ENCODE measurements at regions not wholly inside any gene's neighbourhood (a gene's known extent, or its start where the extent isn't known, plus 50 kb on each side); places are given as distances from the start of the nearest gene placed in this dataset.

DNA sequence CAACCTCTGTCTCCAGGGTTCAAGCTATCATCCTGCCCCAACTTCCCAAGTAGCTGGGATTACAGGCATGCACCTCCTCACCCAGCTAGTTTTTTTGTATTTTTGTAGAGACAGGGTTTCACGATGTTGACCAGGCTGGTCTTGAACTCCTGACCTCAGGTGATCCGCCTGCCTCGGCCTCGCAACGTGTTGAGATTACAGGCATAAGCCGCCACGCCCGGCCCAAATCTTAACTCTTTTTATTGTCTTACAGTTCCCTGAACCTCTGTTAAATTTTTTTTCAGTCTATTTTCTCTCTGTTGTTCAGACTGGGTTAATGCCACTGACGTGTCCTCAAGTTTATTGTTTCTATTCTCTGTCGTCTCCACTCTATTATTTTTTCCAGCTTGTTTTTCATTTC is 115.8 kb upstream of the UBE3A start:
- H3K9ac ChIP-seq (ENCODE audit: low read length) = no peak overlapping the region
- no peaks in the 10 kb centered on the region for H3K4me1 ChIP-seq (ENCODE audit: low read length)
- no peak overlapping the region for H3K4me2 ChIP-seq (ENCODE audit: low read length)
- no peak overlapping the region for H2AFZ ChIP-seq (ENCODE audit: low read depth, low read length)
- no peaks in the 10 kb centered on the region for H3K36me3 ChIP-seq (replicated peaks; ENCODE audit: low read depth, low read length)
- H3K27me3 ChIP-seq (ENCODE audit: low read depth, low read length) = no peaks in the 10 kb centered on the region
- no peaks in the 10 kb centered on the region for H3K79me2 ChIP-seq (ENCODE audit: low read length)
- H3K27ac ChIP-seq (ENCODE audit: low read length) = no peak overlapping the region
- H4K20me1 ChIP-seq (ENCODE audit: insufficient read depth, low read length) = no peaks in the 10 kb centered on the region
- H3K9me3 ChIP-seq (ENCODE audit: insufficient read depth, low read length) = no peaks in the 10 kb centered on the region
- no peak overlapping the region for H3K4me3 ChIP-seq (ENCODE audit: low read length)
- no peak for TF ChIP-seq CTCF (IDR thresholded peaks at IDR 0.05; ENCODE audit: low read depth, low read length)
- TF ChIP-seq EZH2phosphoT487 (IDR thresholded peaks at IDR 0.05; ENCODE audit: low read depth) = no peak

GRCh38 chr15:25548600-25548999 is 109.8 kb upstream of the UBE3A start:
- Histone ChIP-seq H3K4me2 (ENCODE audit: low read length) (no peak overlapping the region), H3K79me2 (ENCODE audit: low read length) (no peaks in the 10 kb centered on the region), H3K27me3 (ENCODE audit: low read depth, low read length) (no peaks in the 10 kb centered on the region), H3K4me3 (ENCODE audit: low read length) (no peak overlapping the region), H2AFZ (ENCODE audit: low read depth, low read length) (no peak overlapping the region), H3K27ac (ENCODE audit: low read length) (no peak overlapping the region), H3K4me1 (ENCODE audit: low read length) (no peaks in the 10 kb centered on the region), H3K9me3 (ENCODE audit: insufficient read depth, low read length) (no peaks in the 10 kb centered on the region), H3K9ac (ENCODE audit: low read length) (no peak overlapping the region), H3K36me3 (replicated peaks; ENCODE audit: low read depth, low read length) (no peaks in the 10 kb centered on the region), H4K20me1 (ENCODE audit: insufficient read depth, low read length) (no peaks in the 10 kb centered on the region)
- TF ChIP-seq CTCF (IDR thresholded peaks at IDR 0.05; ENCODE audit: low read depth, low read length) (no peak), EZH2phosphoT487 (IDR thresholded peaks at IDR 0.05; ENCODE audit: low read depth) (no peak)

DNA sequence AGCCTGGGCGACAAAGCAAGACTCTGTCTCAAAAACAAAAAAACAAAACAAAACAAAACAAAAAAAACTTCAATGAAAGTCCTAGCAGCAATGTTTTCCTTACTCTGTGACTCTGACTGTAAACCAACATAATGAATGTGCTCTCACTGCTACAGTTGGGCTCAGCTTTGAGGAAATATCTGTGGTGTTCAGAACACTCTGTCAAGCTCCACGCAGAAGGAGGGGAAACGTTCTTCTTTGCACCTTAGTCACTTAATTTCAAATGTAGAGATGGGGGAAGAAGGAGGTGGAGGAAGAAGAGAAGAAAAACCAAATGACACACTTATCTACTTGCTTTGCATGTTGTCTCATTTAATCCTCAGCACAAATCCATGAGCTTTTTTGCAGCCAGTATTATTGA is 107.1 kb upstream of the UBE3A start:
- H3K9me3 ChIP-seq (ENCODE audit: insufficient read depth, low read length) = no peaks in the 10 kb centered on the region
- H3K4me2 ChIP-seq (ENCODE audit: low read length) = no peak overlapping the region
- no peak overlapping the region for H2AFZ ChIP-seq (ENCODE audit: low read depth, low read length)
- TF ChIP-seq CTCF (IDR thresholded peaks at IDR 0.05; ENCODE audit: low read depth, low read length) (no peak), EZH2phosphoT487 (IDR thresholded peaks at IDR 0.05; ENCODE audit: low read depth) (no peak)
- no peak overlapping the region for H3K4me3 ChIP-seq (ENCODE audit: low read length)
- H3K36me3 ChIP-seq (replicated peaks; ENCODE audit: low read depth, low read length) = no peaks in the 10 kb centered on the region
- no peak overlapping the region for H3K27ac ChIP-seq (ENCODE audit: low read length)
- no peaks in the 10 kb centered on the region for H3K79me2 ChIP-seq (ENCODE audit: low read length)
- no peaks in the 10 kb centered on the region for H3K4me1 ChIP-seq (ENCODE audit: low read length)
- no peaks in the 10 kb centered on the region for H4K20me1 ChIP-seq (ENCODE audit: insufficient read depth, low read length)
- H3K9ac ChIP-seq (ENCODE audit: low read length) = no peak overlapping the region
- H3K27me3 ChIP-seq (ENCODE audit: low read depth, low read length) = no peaks in the 10 kb centered on the region

DNA sequence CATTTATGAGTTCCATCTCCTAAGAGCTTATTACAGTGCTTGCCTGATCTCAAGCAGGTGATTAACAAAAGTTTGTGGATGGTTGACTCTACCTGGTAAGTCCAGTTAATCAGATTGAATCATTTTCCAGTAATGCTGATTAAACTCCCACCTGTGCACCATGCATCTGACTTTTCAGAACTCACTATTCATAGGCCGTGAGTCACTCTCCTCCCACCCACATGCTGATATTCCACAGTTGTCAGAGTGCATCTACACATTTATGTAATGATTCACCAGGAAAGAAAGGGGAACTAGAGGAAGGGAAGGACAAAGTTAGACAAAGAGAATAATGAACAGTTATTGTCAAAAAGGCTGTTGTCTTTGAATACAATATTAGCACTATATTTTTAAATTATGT is 106.2 kb upstream of the UBE3A start:
- Histone ChIP-seq H3K36me3 (replicated peaks; ENCODE audit: low read depth, low read length) (no peaks in the 10 kb centered on the region), H4K20me1 (ENCODE audit: insufficient read depth, low read length) (no peaks in the 10 kb centered on the region)
- TF ChIP-seq CTCF (IDR thresholded peaks at IDR 0.05; ENCODE audit: low read depth, low read length) (no peak), EZH2phosphoT487 (IDR thresholded peaks at IDR 0.05; ENCODE audit: low read depth) (no peak)

More for the DNA sequence above, 106.2 kb upstream of the UBE3A start:
- H3K27ac ChIP-seq (ENCODE audit: low read length) = no peak overlapping the region
- H3K4me3 ChIP-seq (ENCODE audit: low read length) = no peak overlapping the region
- H2AFZ ChIP-seq (ENCODE audit: low read depth, low read length) = no peak overlapping the region
- H3K9ac ChIP-seq (ENCODE audit: low read length) = no peak overlapping the region
- no peaks in the 10 kb centered on the region for H3K9me3 ChIP-seq (ENCODE audit: insufficient read depth, low read length)
- H3K79me2 ChIP-seq (ENCODE audit: low read length) = no peaks in the 10 kb centered on the region
- H3K4me2 ChIP-seq (ENCODE audit: low read length) = no peak overlapping the region
- H3K27me3 ChIP-seq (ENCODE audit: low read depth, low read length) = no peaks in the 10 kb centered on the region
- no peaks in the 10 kb centered on the region for H3K4me1 ChIP-seq (ENCODE audit: low read length)

Data from OCI-LY3 (cell line).